Amniotic epithelial cell (primary cell): ENCODE measurements at regions not wholly inside any gene's neighbourhood (a gene's known extent, or its start where the extent isn't known, plus 50 kb on each side); places are given as distances from the start of the nearest gene placed in this dataset.

Source experiments
- DNase-seq: peaks from one replicate; pipeline ENCODE4 v3.0.0-alpha.2; 2010; ENCODE audit warnings: low read depth

GRCh38 chr2:150900913-150901312 is 360.8 kb downstream of the RBM43 start:
- no peak for DNase-seq

GRCh38 chr2:150895968-150896367 is 365.7 kb downstream of the RBM43 start:
- DNase-seq, result no peak

- no peak for DNase-seq
These were observed 372.5 kb downstream of the RBM43 start for GRCh38 chr2:150889141-150889540.

GRCh38 chr2:150888337-150888736 is 373.3 kb downstream of the RBM43 start:
- peak; percentile 84 for DNase-seq

- DNase-seq, result no peak
These were observed 373.7 kb downstream of the RBM43 start for GRCh38 chr2:150887926-150888325.

- DNase-seq, result no peak
These were observed 375.8 kb downstream of the RBM43 start for GRCh38 chr2:150885774-150886386.

- peak; percentile 80 for DNase-seq
These were observed 376.4 kb downstream of the RBM43 start for GRCh38 chr2:150885236-150885635.

- DNase-seq, result peak; percentile 58
These were observed 378.1 kb downstream of the RBM43 start for GRCh38 chr2:150883613-150883895.

GRCh38 chr2:150882751-150883612 is 378.7 kb downstream of the RBM43 start:
- peak; percentile 61 for DNase-seq

GRCh38 chr2:150880986-150881385 is 380.7 kb downstream of the RBM43 start:
- no peak for DNase-seq

- DNase-seq, result peak; percentile 67
These were observed 383.3 kb downstream of the RBM43 start for GRCh38 chr2:150878356-150878755.

- peak; percentile 29 for DNase-seq
These were observed 385.3 kb downstream of the RBM43 start for GRCh38 chr2:150876251-150876950.

GRCh38 chr2:150873396-150873772 is 385.9 kb upstream of the RND3 start:
- DNase-seq, result no peak

- DNase-seq, result peak; percentile 35
These were observed 385.4 kb upstream of the RND3 start for GRCh38 chr2:150872756-150873395.

- DNase-seq, result peak; percentile 54
These were observed 379.0 kb upstream of the RND3 start for GRCh38 chr2:150866431-150866830.

GRCh38 chr2:150863691-150864090 is 376.2 kb upstream of the RND3 start:
- no peak for DNase-seq

GRCh38 chr2:150860301-150860700 is 372.8 kb upstream of the RND3 start:
- DNase-seq, result no peak

GRCh38 chr2:150859877-150860276 is 372.4 kb upstream of the RND3 start:
- no peak for DNase-seq

GRCh38 chr2:150859162-150859561 is 371.7 kb upstream of the RND3 start:
- DNase-seq, result no peak

- no peak for DNase-seq
These were observed 370.9 kb upstream of the RND3 start for GRCh38 chr2:150858382-150858781.

GRCh38 chr2:150856596-150857281 is 369.3 kb upstream of the RND3 start:
- DNase-seq, result no peak

- DNase-seq, result no peak
These were observed 365.8 kb upstream of the RND3 start for GRCh38 chr2:150853263-150853662.
